CD4-positive, alpha-beta T cell treated with Interferon gamma for 1 hour (primary cell): ENCODE measurements at regions not wholly inside any gene's neighbourhood (a gene's known extent, or its start where the extent isn't known, plus 50 kb on each side); places are given as distances from the start of the nearest gene placed in this dataset.

Experiments
- DNase-seq: peaks from one replicate; pipeline ENCODE4 v3.0.0-alpha.2; 2020

- DNase-seq, result no peak
Observed at GRCh38 chr11:109978895-109979294, 114.3 kb upstream of the ZC3H12C start.

- no peak for DNase-seq
Observed at GRCh38 chr11:109981031-109981636, 112.1 kb upstream of the ZC3H12C start.

GRCh38 chr11:109983358-109983757 is 109.8 kb upstream of the ZC3H12C start:
- no peak for DNase-seq

DNA sequence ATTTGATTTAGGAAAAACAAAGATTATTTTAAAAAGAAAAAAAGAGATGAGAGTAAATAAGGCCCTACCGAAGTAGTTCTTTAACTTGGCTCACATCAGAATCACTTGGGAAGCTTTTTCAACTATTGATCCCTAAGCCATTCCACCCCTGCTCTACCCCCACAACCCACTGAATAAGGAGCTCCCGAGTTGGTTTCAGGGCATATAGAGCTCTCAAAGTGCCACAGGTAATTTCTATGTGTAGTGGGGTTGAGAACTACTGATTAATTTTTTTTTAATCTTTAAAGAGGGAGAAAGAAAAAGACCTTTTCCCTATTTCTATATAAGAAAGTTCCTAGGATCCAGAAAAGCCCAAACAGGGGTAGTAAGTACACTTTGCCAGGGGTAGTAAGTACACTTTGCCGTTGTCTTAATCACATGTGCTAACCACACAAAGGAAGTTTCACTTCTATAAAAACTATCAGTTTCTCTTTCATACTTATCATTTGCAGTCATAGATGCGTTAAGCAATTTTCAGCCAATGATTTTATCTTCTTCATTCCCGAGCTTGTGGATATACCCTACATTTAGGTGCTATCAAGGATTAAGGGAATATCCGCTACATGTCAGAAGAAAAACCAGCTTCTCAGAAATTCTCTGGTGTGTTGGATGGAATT is 108.4 kb upstream of the ZC3H12C start:
- no peak for DNase-seq

DNA sequence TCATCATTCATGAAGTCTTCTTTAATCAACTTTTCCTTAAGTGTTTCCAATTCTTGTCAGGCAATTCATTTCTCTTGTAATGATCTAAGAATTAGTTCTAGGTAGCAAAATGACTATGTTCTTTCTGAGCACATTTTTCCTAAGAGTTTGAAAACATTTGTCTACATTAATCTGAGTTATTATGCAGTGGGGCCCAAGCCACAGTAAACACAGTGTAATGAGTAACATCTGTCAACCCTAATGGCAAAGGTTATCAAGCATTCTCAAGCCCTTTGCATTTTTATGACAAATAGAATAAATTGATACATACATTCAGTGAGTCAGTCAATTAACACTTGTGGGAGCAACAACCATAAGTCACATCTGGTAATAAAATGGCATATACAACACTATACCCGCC is 106.7 kb upstream of the ZC3H12C start:
- no peak for DNase-seq

- DNase-seq, result no peak
Observed at GRCh38 chr11:109991835-109992234, 101.4 kb upstream of the ZC3H12C start.

GRCh38 chr11:109993786-109994185 is 99.4 kb upstream of the ZC3H12C start:
- no peak for DNase-seq

DNA sequence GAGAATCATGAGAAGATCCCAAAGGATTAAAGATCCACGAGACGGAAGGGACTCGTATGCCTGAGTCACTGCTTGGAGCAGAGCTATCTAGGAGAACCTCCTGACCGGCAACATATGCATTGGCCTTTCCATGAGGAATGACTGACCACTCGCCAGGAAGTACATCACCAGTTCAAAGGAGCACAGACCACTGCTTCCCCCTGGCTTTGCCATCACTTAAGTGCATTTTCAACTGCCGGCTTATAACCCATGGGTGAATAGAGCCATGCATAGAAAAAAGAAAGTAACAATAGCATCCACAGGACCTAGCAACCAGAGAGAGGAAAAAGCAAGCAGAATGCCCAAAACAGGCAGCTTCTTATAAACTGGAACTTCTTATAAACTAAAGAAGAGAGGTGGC is 98.3 kb upstream of the ZC3H12C start:
- DNase-seq, result no peak

GRCh38 chr11:109996060-109996459 is 97.1 kb upstream of the ZC3H12C start:
- no peak for DNase-seq

DNA sequence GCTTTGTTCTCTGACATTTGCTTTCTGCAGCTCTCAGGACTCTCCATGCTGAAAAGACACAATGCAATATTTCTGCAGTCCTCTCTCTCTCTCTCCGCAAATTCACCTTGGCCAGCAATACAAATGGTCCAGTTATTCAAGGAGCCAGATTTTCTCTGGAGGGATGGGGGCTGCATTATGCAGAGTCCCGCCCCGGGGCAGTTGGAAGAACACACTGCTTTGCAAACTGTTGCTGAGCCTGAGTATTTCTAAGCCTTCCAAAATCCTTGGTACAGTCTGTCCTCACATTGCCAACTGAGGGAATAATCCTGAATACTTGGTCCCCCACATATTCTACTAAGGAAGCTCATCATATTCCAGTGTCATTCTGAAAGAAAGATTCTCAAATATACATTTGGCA is 94.3 kb upstream of the ZC3H12C start:
- DNase-seq, result no peak

DNA sequence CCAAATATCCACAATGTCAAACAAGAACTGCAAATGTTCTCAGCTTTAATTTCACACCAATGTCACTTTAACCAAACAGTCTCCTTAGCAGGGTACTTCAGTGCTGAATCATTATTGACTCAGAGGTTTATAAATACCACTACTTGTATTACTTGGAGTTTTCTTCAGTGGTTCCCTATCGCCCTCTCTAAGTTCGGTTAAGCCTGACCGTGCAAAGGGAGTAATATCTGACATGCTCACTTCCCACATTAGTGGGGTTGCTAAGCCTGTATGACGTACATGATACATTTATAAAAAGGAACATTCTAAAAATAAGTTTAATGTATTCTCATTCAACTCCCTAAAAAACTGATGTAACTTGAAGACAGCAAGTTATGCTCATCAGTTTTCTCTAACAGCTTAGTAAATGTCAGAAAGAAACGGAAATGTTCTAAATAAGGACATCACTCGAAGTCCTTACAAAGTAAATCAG is 93.1 kb upstream of the ZC3H12C start:
- DNase-seq, result peak; percentile 38

DNA sequence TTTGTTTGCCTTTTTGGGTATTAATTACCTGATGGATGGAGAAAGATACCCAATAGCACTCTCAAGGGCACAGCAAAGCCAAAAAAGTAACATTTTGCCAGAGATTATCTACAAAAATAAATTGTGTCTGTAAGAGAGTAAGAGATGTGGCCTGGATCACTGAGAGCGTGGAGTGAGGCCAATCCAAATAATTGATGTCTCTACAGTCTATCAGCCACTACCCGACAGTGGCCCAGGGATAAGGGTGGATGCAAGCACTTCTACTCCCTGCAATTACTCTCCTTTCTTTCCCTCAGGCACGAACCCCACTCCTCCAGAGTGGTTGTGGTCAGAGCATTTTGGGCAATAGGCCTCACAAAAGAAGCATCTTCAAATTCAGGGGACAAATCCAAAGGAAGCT is 92.3 kb upstream of the ZC3H12C start:
- no peak for DNase-seq

GRCh38 chr11:110003426-110003825 is 89.8 kb upstream of the ZC3H12C start:
- no peak for DNase-seq

- DNase-seq, result no peak
Observed at GRCh38 chr11:110011595-110011994, 81.6 kb upstream of the ZC3H12C start.

DNA sequence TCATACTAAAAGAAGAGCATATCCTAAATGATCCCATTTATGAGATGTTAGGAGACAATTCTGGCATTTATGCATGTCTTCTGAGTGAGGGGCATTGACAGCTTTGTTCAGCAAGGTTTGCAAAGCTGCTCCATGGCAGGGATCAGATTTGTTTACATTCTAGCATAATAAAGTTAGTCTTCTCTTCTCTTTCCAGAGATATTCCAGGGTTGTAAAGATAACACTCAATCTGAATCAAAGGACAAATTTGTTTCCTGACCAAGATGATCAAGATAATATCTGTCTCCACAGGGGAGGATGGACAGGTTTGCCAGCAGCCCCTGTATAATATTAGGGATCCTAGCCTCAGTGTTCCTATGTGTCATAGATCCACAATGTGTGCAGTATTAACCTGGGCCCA is 77.5 kb upstream of the ZC3H12C start:
- no peak for DNase-seq

GRCh38 chr11:110019675-110020074 is 73.5 kb upstream of the ZC3H12C start:
- no peak for DNase-seq

DNA sequence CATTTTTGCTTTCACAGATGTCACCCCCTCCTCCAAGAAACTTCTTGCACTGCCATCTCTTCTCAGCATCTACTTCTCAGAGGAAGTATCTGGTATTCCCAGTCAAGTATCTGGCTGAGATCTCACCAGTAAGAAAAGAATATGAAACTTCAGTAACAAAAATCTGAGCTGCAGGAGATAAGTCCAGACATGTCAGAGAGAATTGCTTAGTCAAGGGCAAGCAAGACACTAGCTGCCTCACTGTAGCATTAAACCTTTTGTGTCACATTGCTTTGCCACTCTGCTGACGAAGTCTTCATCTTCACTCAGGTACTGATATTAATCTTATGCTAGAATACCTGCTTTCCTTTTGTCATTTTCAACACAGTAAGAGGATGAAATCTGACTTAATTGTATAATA is 70.6 kb upstream of the ZC3H12C start:
- DNase-seq, result no peak

DNA sequence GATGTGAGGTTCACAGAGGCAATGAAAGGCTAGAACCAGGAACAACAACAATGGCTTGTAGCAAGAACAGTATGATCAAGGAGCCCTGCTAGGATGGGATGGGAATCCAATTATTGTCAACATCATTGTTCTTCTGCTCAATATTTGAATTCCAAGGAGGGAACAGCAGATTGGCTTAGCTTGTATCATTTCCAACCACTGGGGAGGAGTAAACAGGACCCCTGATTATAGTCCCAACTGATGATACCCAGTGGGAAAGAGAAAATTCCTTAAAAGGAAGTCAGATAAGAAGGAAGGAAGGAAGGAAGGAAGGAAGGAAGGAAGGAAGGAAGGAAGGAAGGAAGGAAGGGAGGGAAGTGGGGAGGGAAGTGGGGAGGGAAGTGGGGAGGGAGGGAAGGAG is 69.5 kb upstream of the ZC3H12C start:
- DNase-seq, result no peak

DNA sequence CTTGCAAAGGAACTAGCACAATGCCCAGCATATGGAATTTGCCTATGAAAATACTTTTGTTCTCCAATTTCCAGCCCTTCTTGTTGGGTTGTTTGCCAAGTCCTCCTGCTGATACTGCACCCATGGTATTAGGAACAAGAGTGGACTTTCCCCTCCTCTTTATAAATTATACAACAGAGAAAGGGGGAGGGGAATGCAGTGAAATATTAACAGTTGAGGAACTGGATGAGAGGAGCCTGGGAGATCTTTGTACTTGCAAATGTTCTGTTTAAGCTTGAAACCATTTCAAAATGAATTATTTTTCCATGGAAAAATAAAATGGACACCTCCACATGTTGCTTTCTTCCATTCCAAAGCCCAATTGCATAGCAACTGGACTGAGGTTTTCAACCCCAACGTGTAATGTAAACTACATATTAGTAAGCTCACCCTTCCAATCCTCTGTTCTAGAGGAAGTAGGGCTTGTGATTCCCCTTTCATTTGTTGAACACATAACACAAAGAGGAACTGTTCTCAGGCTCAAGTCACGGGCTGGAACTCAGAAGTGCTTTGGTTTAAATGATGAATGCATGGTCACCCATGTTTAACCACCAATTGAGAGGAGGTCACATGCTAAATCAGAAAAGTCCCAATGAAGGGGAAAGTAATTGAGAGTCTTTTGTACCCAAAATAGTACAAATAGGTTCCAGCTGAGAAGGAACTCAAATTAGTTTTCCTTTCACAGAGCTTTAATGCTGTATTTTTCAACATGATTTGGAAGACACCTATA is 66.2 kb upstream of the ZC3H12C start:
- peak; percentile 46 for DNase-seq

DNA sequence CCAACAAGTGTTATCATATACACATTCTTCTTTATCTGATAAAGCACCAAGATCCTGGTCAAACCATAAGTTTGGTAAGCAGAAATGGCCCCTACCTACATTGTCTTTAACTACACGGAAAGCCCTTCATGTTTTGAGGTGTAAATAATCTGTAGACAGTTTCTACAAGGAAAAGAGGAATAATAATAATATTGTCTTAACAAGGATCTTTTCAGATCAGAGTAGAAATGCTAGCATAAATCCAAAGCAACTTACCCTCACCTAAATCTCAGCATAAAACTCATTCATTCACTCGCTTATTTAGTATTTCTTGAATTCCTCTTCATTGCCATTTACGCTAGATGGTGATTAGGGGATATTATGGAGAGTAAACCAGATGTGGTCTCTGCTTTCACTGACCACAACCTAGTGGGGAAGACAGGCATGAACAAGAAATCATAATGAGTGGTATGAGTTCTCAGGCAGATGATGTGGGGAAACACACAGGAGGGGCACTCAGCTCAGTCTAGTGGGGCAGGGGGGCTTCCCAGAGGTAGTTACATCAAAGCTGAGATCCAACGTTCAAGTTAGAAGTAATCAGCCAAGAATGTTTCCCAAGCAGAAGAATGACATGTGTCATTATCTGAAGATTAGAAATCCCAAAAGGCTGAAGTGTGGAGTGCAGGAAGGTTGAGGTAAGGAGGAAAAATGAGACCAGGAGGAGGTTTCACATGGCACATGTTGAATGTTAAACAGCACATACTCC is 65.4 kb upstream of the ZC3H12C start:
- no peak for DNase-seq

DNA sequence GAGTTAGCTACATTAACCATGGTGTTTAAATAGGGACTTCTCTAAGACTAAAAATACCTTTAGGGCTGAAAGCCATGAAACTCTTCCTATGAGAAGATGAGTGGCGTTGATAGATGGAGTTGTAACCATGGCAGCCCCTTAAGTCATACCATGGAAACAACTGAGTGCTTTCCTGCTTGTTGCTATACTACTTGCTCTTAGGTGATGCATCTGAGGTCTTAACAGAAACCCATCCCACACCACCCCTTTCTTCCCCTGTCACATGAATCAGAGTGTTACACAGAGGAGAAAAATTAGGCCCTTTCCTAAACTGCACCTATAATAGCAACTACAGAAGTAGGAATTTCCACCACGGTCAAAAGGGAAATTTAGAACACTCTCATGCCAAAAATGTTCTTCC is 64.3 kb upstream of the ZC3H12C start:
- no peak for DNase-seq

DNA sequence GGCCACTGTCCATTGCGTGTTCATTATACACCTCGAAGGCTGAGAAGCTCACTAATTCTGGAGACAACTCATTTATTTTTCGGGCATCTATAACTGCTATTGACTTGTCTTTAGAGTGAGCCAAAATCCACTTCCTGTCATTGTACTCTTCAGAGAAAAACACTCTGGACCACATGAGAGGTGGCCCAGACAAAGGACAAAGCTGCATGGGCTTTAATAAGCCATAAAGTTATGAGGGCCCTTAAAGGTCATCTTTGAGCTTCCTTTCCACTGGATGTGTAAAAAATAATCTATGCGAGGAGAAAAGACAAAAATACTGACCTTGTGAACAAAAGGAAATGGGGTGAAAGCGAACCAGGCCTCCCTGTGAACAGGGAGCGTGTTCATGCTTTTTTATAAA is 63.5 kb upstream of the ZC3H12C start:
- DNase-seq, result no peak

DNA sequence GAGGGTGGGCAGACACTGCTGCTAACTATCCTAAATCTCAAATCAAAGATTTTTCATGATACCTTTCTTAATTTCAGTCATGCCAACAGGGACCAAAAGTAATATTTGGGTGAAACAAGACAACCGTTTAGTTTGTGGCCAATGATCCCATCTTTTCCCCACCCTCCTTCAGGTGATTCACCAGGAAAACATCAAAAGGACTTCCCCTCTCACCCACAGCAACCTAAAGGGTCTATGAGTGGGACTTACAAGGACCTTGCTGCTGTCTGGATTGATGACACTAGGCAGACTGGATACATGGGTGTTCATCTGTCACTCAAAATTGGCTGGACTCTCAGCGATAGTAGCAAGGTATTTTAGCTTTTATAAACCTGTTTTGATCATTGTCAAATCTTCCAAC is 62.0 kb upstream of the ZC3H12C start:
- no peak for DNase-seq

GRCh38 chr11:110032259-110032658 is 60.9 kb upstream of the ZC3H12C start:
- DNase-seq, result no peak
